ENCODE measurements at regions not wholly inside any gene's neighbourhood (a gene's known extent, or its start where the extent isn't known, plus 50 kb on each side); places are given as distances from the start of the nearest gene placed in this dataset.

- TF ChIP-seq, protein P1, sequence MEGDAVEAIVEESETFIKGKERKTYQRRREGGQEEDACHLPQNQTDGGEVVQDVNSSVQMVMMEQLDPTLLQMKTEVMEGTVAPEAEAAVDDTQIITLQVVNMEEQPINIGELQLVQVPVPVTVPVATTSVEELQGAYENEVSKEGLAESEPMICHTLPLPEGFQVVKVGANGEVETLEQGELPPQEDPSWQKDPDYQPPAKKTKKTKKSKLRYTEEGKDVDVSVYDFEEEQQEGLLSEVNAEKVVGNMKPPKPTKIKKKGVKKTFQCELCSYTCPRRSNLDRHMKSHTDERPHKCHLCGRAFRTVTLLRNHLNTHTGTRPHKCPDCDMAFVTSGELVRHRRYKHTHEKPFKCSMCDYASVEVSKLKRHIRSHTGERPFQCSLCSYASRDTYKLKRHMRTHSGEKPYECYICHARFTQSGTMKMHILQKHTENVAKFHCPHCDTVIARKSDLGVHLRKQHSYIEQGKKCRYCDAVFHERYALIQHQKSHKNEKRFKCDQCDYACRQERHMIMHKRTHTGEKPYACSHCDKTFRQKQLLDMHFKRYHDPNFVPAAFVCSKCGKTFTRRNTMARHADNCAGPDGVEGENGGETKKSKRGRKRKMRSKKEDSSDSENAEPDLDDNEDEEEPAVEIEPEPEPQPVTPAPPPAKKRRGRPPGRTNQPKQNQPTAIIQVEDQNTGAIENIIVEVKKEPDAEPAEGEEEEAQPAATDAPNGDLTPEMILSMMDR (conservative IDR thresholded peaks at IDR 0.05; ENCODE audit: control insufficient read depth, insufficient read depth, low read depth, low read length): no peak
- no peak overlapping the region for H3K4me3 ChIP-seq (ENCODE audit: control insufficient read depth, low read depth, low read length)
- DNase-seq (ENCODE audit: low read depth): no peak
Observed at GRCh38 chr13:54591540-54591939, 1562.9 kb downstream of the OLFM4 start.

DNA sequence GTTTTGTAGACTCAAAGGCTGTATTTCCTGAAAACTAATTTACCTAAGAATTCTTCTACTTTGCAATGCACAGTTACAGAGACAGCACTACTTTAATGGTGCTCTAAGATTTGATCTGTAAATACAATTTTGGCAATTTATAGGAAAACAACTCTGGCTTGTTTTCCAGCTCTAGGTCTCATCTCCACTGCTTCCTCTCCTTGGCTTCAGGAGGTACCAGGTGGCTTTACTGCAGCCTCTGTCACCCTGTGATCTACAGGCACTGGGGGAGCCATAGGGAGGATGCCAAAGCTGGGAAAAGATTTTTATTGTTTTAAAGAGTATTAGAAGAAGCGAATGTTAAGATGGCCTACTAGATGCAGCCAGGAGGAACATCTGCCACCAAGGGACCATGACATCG lies 1563.6 kb downstream of the OLFM4 start:
- TF ChIP-seq, protein P1 (conservative IDR thresholded peaks at IDR 0.05; ENCODE audit: control insufficient read depth, insufficient read depth, low read depth, low read length): no peak
- DNase-seq (ENCODE audit: low read depth): no peak
- H3K4me3 ChIP-seq (ENCODE audit: control insufficient read depth, low read depth, low read length): no peak overlapping the region

DNA sequence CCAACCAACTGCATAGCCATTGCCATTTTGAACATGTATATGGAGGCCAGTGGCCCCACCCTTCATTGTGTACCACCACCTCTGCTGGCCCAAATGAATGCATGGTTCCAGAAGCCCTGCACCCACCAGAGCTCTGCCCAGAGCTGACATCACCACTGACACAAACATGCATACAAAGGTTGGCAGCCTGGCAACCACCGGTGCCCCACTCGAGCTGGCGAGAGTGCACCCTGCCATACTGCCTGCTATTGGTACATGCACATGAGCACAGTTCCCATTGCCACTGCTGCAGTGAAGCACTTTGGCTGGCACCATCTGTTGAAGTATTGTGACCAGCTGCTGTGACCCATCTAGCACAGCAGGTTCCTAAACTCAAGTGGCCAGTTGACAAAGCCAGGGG lies 1564.9 kb downstream of the OLFM4 start:
- TF ChIP-seq, protein P1 (conservative IDR thresholded peaks at IDR 0.05; ENCODE audit: control insufficient read depth, insufficient read depth, low read depth, low read length): no peak
- no peak for DNase-seq (ENCODE audit: low read depth)
- H3K4me3 ChIP-seq (ENCODE audit: control insufficient read depth, low read depth, low read length): no peak overlapping the region

GRCh38 chr13:54597540-54598088 lies 1569.0 kb downstream of the OLFM4 start:
- no peak overlapping the region for H3K4me3 ChIP-seq (ENCODE audit: control insufficient read depth, low read depth, low read length)
- TF ChIP-seq, protein P1 (conservative IDR thresholded peaks at IDR 0.05; ENCODE audit: control insufficient read depth, insufficient read depth, low read depth, low read length): no peak
- DNase-seq (ENCODE audit: low read depth): no peak

GRCh38 chr13:54599413-54599812 lies 1570.8 kb downstream of the OLFM4 start:
- DNase-seq (ENCODE audit: low read depth): no peak
- no peak overlapping the region for H3K4me3 ChIP-seq (ENCODE audit: control insufficient read depth, low read depth, low read length)
- TF ChIP-seq, protein P1 (conservative IDR thresholded peaks at IDR 0.05; ENCODE audit: control insufficient read depth, insufficient read depth, low read depth, low read length): no peak

GRCh38 chr13:54606944-54607343 lies 1578.3 kb downstream of the OLFM4 start:
- TF ChIP-seq, protein P1 (conservative IDR thresholded peaks at IDR 0.05; ENCODE audit: control insufficient read depth, insufficient read depth, low read depth, low read length): no peak
- DNase-seq (ENCODE audit: low read depth): no peak
- no peak overlapping the region for H3K4me3 ChIP-seq (ENCODE audit: control insufficient read depth, low read depth, low read length)

DNA sequence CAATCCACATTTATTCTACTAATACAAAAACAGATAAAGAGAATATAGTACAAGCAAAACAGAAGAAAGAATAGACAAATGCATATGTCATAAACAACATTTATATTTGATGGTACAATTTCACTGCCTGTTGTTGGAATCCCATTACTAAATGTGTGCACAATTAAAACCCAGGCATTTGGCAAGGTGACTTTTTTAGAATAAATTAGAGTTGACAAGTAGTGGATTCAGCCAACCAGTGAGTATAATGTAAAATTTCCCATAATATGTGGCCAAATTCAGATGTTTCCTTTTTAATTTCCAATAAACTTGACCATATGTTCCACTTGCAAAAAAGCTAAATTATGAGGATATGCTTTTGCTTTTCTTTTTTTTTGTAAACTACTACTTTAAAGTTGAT lies 1578.8 kb downstream of the OLFM4 start:
- DNase-seq (ENCODE audit: low read depth): no peak
- H3K4me3 ChIP-seq (ENCODE audit: control insufficient read depth, low read depth, low read length): no peak overlapping the region
- TF ChIP-seq, protein P1 (conservative IDR thresholded peaks at IDR 0.05; ENCODE audit: control insufficient read depth, insufficient read depth, low read depth, low read length): no peak

Measured in fibroblast of mammary gland (primary cell).